ENCODE measurements at regions not wholly inside any gene's neighbourhood (a gene's known extent, or its start where the extent isn't known, plus 50 kb on each side); places are given as distances from the start of the nearest gene placed in this dataset.
A peak's percentile ranks its signal among the peaks of the same experiment; 100 is the strongest.
"Not testable (repeated sequence)": the region's sequence is repeated elsewhere in the genome, so short reads cannot be mapped to it uniquely, and the experiment has no call there.

DNA sequence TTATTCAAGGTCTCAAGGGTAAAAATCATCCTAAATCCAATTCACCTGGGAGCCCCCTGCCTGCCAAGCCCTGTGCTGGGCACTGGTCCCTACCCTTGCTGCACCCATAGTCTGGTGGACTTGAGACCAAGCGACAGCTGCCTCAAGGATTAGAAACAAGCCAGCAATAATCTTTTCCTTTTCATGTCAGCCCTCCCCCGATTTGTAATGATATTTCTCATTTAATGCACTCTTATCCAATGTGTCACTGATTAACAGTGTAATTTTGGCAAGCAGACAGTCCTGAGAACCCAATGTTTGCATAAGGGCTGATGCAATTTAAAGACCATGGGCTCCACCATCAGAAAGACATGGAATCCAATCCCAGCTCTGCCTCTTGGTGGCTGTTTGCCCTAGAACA is 108.9 kb downstream of the ACTL7B start:
- Histone ChIP-seq H3K4me1 (ENCODE audit: low read depth) (no peaks in the 10 kb centered on the region), H3K4me3 (no peak overlapping the region), H3K36me3 (no peaks in the 10 kb centered on the region), H3K27me3 (no peaks in the 10 kb centered on the region), H3K9me3 (ENCODE audit: low read depth) (no peaks in the 10 kb centered on the region), H3K27ac (no peak overlapping the region)
- TF ChIP-seq, protein P1, sequence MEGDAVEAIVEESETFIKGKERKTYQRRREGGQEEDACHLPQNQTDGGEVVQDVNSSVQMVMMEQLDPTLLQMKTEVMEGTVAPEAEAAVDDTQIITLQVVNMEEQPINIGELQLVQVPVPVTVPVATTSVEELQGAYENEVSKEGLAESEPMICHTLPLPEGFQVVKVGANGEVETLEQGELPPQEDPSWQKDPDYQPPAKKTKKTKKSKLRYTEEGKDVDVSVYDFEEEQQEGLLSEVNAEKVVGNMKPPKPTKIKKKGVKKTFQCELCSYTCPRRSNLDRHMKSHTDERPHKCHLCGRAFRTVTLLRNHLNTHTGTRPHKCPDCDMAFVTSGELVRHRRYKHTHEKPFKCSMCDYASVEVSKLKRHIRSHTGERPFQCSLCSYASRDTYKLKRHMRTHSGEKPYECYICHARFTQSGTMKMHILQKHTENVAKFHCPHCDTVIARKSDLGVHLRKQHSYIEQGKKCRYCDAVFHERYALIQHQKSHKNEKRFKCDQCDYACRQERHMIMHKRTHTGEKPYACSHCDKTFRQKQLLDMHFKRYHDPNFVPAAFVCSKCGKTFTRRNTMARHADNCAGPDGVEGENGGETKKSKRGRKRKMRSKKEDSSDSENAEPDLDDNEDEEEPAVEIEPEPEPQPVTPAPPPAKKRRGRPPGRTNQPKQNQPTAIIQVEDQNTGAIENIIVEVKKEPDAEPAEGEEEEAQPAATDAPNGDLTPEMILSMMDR (IDR thresholded peaks at IDR 0.05; ENCODE audit: low read depth, low read length): no peak
- peak in 1 of 2 donors; percentile 76 for DNase-seq (ENCODE audit: low read depth in 1 of 2, low spot score in 1 of 2)

DNA sequence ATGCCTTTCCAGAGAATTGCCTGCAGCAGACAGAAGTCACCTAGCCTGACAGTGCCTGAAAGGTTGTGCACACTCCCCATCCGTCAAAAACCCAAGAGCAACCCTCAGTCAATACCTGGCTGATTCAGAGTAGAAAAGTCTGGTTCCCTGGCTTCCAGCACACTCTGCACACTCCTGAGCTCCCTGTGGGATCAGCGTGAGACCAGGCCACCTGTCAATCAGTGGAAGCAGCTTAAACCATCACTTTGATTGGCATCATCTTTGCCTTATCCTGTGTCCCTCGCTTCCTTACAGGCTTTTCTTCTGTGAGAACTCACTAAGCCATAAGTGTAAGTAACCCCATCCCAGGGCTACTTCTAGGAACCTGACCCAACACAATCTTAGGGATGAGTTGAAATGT is 109.8 kb downstream of the ACTL7B start:
- TF ChIP-seq, protein P1 (IDR thresholded peaks at IDR 0.05; ENCODE audit: low read depth, low read length): no peak
- Histone ChIP-seq H3K27me3 (no peaks in the 10 kb centered on the region), H3K4me3 (no peak overlapping the region), H3K9me3 (ENCODE audit: low read depth) (no peaks in the 10 kb centered on the region), H3K27ac (no peak overlapping the region), H3K4me1 (ENCODE audit: low read depth) (no peaks in the 10 kb centered on the region), H3K36me3 (no peaks in the 10 kb centered on the region)
- DNase-seq (ENCODE audit: low read depth in 1 of 2, low spot score in 1 of 2): no peak

DNA sequence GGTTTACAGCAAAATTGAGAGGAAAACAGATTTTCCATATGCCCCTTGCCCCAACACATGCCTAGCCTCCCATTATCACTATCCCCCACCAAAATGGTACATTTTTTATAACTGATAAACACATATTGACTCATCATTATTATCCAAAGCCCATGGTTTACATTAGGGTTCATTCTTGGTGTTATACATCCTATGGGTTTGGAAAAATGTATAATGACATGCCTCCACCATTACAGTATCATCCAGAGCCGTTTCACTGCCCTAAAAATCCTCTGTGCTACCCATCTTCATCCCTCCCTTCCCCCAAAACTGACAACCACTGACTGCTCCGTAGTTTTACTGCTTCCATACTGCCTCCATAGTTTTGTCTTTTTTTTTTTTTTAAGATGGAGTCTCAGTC is 111.1 kb downstream of the ACTL7B start:
- Histone ChIP-seq H3K27me3 (no peaks in the 10 kb centered on the region), H3K36me3 (no peaks in the 10 kb centered on the region), H3K27ac (no peak overlapping the region), H3K4me3 (no peak overlapping the region), H3K9me3 (ENCODE audit: low read depth) (no peaks in the 10 kb centered on the region), H3K4me1 (ENCODE audit: low read depth) (no peaks in the 10 kb centered on the region)
- no peak for DNase-seq (ENCODE audit: low read depth in 1 of 2, low spot score in 1 of 2)
- TF ChIP-seq, protein P1 (IDR thresholded peaks at IDR 0.05; ENCODE audit: low read depth, low read length): no peak

DNA sequence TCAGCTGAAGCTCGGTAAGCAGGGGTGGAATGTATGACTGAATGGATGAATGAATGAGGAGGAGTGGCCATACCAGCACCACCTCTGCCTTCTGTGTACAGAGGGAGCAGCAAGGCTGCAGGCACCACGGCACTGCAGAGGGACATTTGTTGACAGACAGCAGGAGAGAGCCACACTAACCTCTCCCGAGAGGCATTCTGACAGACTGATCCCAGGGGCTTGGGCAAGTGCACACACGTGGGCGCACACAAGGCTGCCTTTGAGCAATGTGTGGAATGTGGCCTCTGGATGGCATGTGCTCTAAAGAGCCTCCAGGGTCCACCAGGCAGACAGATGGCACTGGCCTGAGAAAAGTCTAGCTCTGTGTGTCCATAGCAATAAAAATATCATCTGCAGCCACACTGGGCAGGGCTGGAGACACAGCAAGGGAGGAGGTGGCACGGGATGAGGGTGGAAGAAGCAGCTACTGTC is 111.8 kb downstream of the ACTL7B start:
- H3K9me3 ChIP-seq (ENCODE audit: low read depth): no peaks in the 10 kb centered on the region
- no peak overlapping the region for H3K27ac ChIP-seq
- H3K4me1 ChIP-seq (ENCODE audit: low read depth): no peaks in the 10 kb centered on the region
- TF ChIP-seq, protein P1 (IDR thresholded peaks at IDR 0.05; ENCODE audit: low read depth, low read length): no peak
- H3K4me3 ChIP-seq: no peak overlapping the region
- peak in 1 of 2 donors; percentile 43 for DNase-seq (ENCODE audit: low read depth in 1 of 2, low spot score in 1 of 2)
- no peaks in the 10 kb centered on the region for H3K36me3 ChIP-seq
- H3K27me3 ChIP-seq: no peaks in the 10 kb centered on the region

DNA sequence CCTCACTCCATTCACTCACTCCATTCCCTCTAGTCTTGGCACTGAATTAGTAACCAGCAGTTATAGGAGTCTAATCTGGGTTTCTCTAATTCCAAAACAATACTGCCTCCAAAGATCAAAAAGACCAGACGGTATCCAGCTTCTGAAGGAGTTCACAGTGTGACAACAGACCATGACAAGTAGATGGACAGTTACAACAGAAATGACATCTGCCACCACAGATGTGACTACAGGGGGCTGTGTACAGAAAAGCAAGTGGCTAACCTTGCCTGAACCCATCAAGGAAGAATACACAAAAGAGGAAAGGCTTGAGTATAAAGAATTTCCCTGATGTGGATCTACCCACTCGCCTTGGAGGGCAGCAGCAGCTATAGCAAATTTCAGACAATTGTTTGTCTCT is 112.4 kb downstream of the ACTL7B start:
- TF ChIP-seq, protein P1 (IDR thresholded peaks at IDR 0.05; ENCODE audit: low read depth, low read length): no peak
- no peaks in the 10 kb centered on the region for H3K27me3 ChIP-seq
- no peak overlapping the region for H3K4me3 ChIP-seq
- H3K27ac ChIP-seq: no peak overlapping the region
- H3K4me1 ChIP-seq (ENCODE audit: low read depth): no peaks in the 10 kb centered on the region
- no peaks in the 10 kb centered on the region for H3K9me3 ChIP-seq (ENCODE audit: low read depth)
- no peaks in the 10 kb centered on the region for H3K36me3 ChIP-seq
- no peak for DNase-seq (ENCODE audit: low read depth in 1 of 2, low spot score in 1 of 2)

DNA sequence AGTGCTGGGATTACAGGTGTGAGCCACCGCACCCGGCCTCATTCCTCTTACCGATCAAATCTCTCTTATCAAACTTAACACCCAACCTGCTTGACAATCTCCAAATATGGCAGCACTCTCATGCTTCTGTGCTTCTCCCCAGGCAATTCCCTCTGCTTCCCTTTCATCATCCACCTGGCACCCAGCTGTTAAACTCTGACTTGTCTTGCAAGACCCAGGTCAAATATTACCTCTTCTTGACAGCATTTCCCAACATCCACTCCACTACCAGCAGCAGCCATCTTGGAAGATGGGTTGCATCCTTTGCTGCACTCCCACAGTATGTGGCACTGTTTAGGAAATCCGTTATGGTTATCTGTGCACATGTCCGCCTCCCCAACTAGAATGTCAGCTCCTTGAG is 113.6 kb downstream of the ACTL7B start:
- no peak overlapping the region for H3K27ac ChIP-seq
- H3K27me3 ChIP-seq: no peaks in the 10 kb centered on the region
- no peaks in the 10 kb centered on the region for H3K9me3 ChIP-seq (ENCODE audit: low read depth)
- H3K36me3 ChIP-seq: no peaks in the 10 kb centered on the region
- H3K4me3 ChIP-seq: no peak overlapping the region
- DNase-seq (ENCODE audit: low read depth in 1 of 2, low spot score in 1 of 2): no peak
- TF ChIP-seq, protein P1 (IDR thresholded peaks at IDR 0.05; ENCODE audit: low read depth, low read length): no peak
- no peaks in the 10 kb centered on the region for H3K4me1 ChIP-seq (ENCODE audit: low read depth)

DNA sequence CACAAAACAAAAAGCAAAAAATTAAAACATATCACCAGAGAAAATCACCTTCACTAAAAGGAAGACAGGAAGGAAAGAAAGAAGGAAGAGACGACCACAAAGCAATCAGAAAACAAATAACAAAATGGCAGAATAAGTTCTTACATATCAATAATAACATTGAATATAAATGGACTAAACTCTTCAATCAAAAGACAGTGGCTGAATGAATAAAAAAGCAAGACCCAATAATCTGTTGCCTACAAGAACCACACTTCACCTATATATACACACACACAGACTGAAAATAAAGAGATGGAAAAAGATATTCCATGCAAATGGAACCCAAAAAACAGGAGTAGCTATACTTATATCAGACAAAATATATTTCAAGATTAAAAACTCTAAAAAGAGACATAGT is 124.5 kb downstream of the ACTL7B start:
- not testable (repeated sequence) for H3K36me3 ChIP-seq; H3K4me3 ChIP-seq; H3K4me1 ChIP-seq (ENCODE audit: low read depth); H3K27me3 ChIP-seq; H3K9me3 ChIP-seq (ENCODE audit: low read depth); H3K27ac ChIP-seq; DNase-seq (ENCODE audit: low read depth in 1 of 2, low spot score in 1 of 2)
